Keratinocyte (primary cell): ENCODE measurements at regions not wholly inside any gene's neighbourhood (a gene's known extent, or its start where the extent isn't known, plus 50 kb on each side); places are given as distances from the start of the nearest gene placed in this dataset.

ENCODE experiments used
- DNase-seq: peaks from one replicate; pipeline ENCODE4 v3.0.0-alpha.2; 2011; ENCODE audit warnings: low read depth, missing footprints, low spot score
- FAIRE-seq: peaks from 2 replicates; lab custom pipeline; 2011; peaks lifted over from hg19 to GRCh38; lab: Jason Lieb, UNC
- H2AFZ ChIP-seq: 2 replicates; pipeline ENCODE4 v1.6.0; 2012; ENCODE audit warnings: low read length, control low read depth, inconsistent platforms; ENCODE audit not compliant: control insufficient read depth
- H3K27ac ChIP-seq: 2 replicates; pipeline ENCODE4 v1.5.1; 2011; ENCODE audit warnings: low read length; ENCODE audit not compliant: control insufficient read depth, insufficient read depth
- H3K27me3 ChIP-seq: 3 replicates; pipeline ENCODE4 v1.6.0; 2011; ENCODE audit warnings: low read length; ENCODE audit not compliant: control insufficient read depth, insufficient read depth; ENCODE audit errors: extremely low read depth
- H3K36me3 ChIP-seq, 2 experiments: 2 replicates in 1 of 2; 3 replicates in 1 of 2; pipeline ENCODE4 v1.5.1; 2011; ENCODE audit warnings: low read length in 2 of 2, mild to moderate bottlenecking in 1 of 2; ENCODE audit not compliant: control insufficient read depth in 2 of 2, insufficient read depth in 2 of 2; ENCODE audit errors: extremely low read depth in 1 of 2
- H3K4me1 ChIP-seq: 3 replicates; pipeline ENCODE4 v1.5.1; 2011; ENCODE audit warnings: low read length; ENCODE audit not compliant: control insufficient read depth, insufficient read depth; ENCODE audit errors: extremely low read depth
- H3K4me2 ChIP-seq: 3 replicates; pipeline ENCODE4 v1.6.0; 2011; ENCODE audit warnings: low read depth, low read length; ENCODE audit not compliant: control insufficient read depth, insufficient read depth; ENCODE audit errors: extremely low read depth
- H3K4me3 ChIP-seq, 3 experiments: fragments of 200-600 bp in 1 of 3; sonication (generic) in 1 of 3; 2 replicates in 2 of 3; 3 replicates in 1 of 3; pipeline ENCODE4 v1.5.1; 2011 to 2016; ENCODE audit warnings: low read length in 3 of 3, mild to moderate bottlenecking in 3 of 3, control low read depth in 2 of 3, inconsistent platforms in 1 of 3, low read depth in 1 of 3, mixed read lengths in 1 of 3, mixed run types in 1 of 3, moderate library complexity in 1 of 3; ENCODE audit not compliant: control insufficient read depth in 2 of 3, insufficient read depth in 2 of 3; ENCODE audit errors: extremely low read depth in 1 of 3
- H3K79me2 ChIP-seq: 2 replicates; pipeline ENCODE4 v1.6.0; 2012; ENCODE audit warnings: low read length; ENCODE audit not compliant: control insufficient read depth, insufficient read depth
- H3K9ac ChIP-seq: 3 replicates; pipeline ENCODE4 v1.6.0; 2011; ENCODE audit warnings: low read length; ENCODE audit not compliant: control insufficient read depth, insufficient read depth; ENCODE audit errors: extremely low read depth
- H3K9me1 ChIP-seq: 3 replicates; pipeline ENCODE4 v1.6.0; 2011; ENCODE audit warnings: low read length; ENCODE audit not compliant: control insufficient read depth, insufficient read depth; ENCODE audit errors: extremely low read depth
- H3K9me3 ChIP-seq: 2 replicates; pipeline ENCODE4 v1.5.1; 2012; ENCODE audit warnings: low read depth, low read length; ENCODE audit not compliant: control insufficient read depth
- H4K20me1 ChIP-seq: 3 replicates; pipeline ENCODE4 v1.6.0; 2011; ENCODE audit warnings: low read length; ENCODE audit not compliant: control insufficient read depth, insufficient read depth; ENCODE audit errors: extremely low read depth
- EZH2 ChIP-seq: IDR thresholded peaks from one replicate; pipeline ENCODE4 v1.6.1; 2012; ENCODE audit warnings: inconsistent platforms, mild to moderate bottlenecking, low read length, moderate library complexity
- dilution Hi-C: fragments of 300-500 bp; cut with MboI; formaldehyde crosslinking; loops from one replicate; pipeline ENCODE4 v1.7.0; 2020; ENCODE audit warnings: low sequenced_read_pairs; ENCODE audit not compliant: extremely low pct_ligation_motif_present
- TF ChIP-seq, protein P1 (sequence below), 3 experiments: IDR thresholded peaks in 1 of 3; conservative IDR thresholded peaks in 1 of 3; optimal IDR thresholded peaks in 1 of 3; 2 replicates in 2 of 3; 3 replicates in 1 of 3; pipeline versions ENCODE3 to v1.5.1; 2011; ENCODE audit warnings: low read length in 3 of 3, mild to moderate bottlenecking in 3 of 3, moderate library complexity in 2 of 3, control low read depth in 1 of 3, inconsistent platforms in 1 of 3; ENCODE audit not compliant: insufficient read depth in 2 of 3; ENCODE audit errors: extremely low read depth in 1 of 3

DNA sequence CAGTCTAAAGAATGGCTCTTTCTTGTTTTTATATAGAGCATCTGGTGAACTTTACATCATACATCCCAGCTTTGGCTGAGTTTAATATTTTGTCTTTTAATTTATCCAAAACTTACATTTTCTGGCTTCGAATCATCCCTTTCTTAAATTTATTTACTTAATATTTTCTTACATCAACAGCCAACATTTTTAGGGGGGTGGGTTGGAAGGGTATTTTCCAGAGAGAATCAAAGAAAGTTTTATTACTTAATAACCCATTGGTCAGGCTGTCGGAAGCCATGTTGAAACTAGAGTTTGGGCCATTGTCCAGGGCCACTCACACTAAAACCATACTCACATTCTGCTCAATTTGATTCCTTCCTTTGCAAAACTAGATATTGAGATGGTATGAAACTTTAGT, 220.2 kb downstream of the AEBP2 start:
- Histone ChIP-seq H4K20me1 (no peaks in the 10 kb centered on the region), H2AFZ (no peak overlapping the region), H3K79me2 (no peaks in the 10 kb centered on the region), H3K27ac (no peak overlapping the region), H3K27me3 (no peaks in the 10 kb centered on the region), H3K9me3 (no peaks in the 10 kb centered on the region), H3K4me1 (no peaks in the 10 kb centered on the region), H3K9ac (no peak overlapping the region), H3K36me3 (no peaks in the 10 kb centered on the region), H3K4me2 (no peak overlapping the region), H3K4me3 (no peak overlapping the region), H3K9me1 (no peaks in the 10 kb centered on the region)
- DNase-seq = no peak
- TF ChIP-seq, protein P1, sequence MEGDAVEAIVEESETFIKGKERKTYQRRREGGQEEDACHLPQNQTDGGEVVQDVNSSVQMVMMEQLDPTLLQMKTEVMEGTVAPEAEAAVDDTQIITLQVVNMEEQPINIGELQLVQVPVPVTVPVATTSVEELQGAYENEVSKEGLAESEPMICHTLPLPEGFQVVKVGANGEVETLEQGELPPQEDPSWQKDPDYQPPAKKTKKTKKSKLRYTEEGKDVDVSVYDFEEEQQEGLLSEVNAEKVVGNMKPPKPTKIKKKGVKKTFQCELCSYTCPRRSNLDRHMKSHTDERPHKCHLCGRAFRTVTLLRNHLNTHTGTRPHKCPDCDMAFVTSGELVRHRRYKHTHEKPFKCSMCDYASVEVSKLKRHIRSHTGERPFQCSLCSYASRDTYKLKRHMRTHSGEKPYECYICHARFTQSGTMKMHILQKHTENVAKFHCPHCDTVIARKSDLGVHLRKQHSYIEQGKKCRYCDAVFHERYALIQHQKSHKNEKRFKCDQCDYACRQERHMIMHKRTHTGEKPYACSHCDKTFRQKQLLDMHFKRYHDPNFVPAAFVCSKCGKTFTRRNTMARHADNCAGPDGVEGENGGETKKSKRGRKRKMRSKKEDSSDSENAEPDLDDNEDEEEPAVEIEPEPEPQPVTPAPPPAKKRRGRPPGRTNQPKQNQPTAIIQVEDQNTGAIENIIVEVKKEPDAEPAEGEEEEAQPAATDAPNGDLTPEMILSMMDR (optimal IDR thresholded peaks at IDR 0.05 in 1 of 3, IDR thresholded peaks at IDR 0.05 in 1 of 3, conservative IDR thresholded peaks at IDR 0.05 in 1 of 3; ENCODE audit: extremely low read depth in 1 of 3, insufficient read depth in 2 of 3, low read length in 3 of 3) = no peak
- TF ChIP-seq EZH2 = no peak
- dilution Hi-C loops = no loop called here
- no peak for FAIRE-seq

GRCh38 chr12:19665121-19665900, 226.0 kb downstream of the AEBP2 start:
- no peak overlapping the region for H3K4me2 ChIP-seq
- H3K27ac ChIP-seq = no peak overlapping the region
- DNase-seq (no peak), FAIRE-seq (no peak)
- H2AFZ ChIP-seq = no peak overlapping the region
- no peaks in the 10 kb centered on the region for H3K9me1 ChIP-seq
- peaks cover 2% of the 10 kb centered on the region for H3K4me1 ChIP-seq
- no peak for TF ChIP-seq EZH2
- TF ChIP-seq, protein P1 (optimal IDR thresholded peaks at IDR 0.05 in 1 of 3, IDR thresholded peaks at IDR 0.05 in 1 of 3, conservative IDR thresholded peaks at IDR 0.05 in 1 of 3; ENCODE audit: extremely low read depth in 1 of 3, insufficient read depth in 2 of 3, low read length in 3 of 3) = no peak
- no peaks in the 10 kb centered on the region for H3K9me3 ChIP-seq
- H3K79me2 ChIP-seq = no peaks in the 10 kb centered on the region
- H3K9ac ChIP-seq = no peak overlapping the region
- dilution Hi-C loops = no loop called here
- no peak overlapping the region for H3K4me3 ChIP-seq
- H4K20me1 ChIP-seq = no peaks in the 10 kb centered on the region
- no peaks in the 10 kb centered on the region for H3K27me3 ChIP-seq
- no peaks in the 10 kb centered on the region for H3K36me3 ChIP-seq
